Inferior parietal cortex (tissue), 1 donor: ENCODE measurements at regions not wholly inside any gene's neighbourhood (a gene's known extent, or its start where the extent isn't known, plus 50 kb on each side); places are given as distances from the start of the nearest gene placed in this dataset.
A peak's percentile ranks its signal among the peaks of the same experiment; 100 is the strongest.
"Not testable (repeated sequence)": the region's sequence is repeated elsewhere in the genome, so short reads cannot be mapped to it uniquely, and the experiment has no call there.

ENCODE experiments used
- DNase-seq: peaks from one replicate; pipeline ENCODE4 v3.0.0-alpha.2; 2016; ENCODE audit errors: extremely low spot score

DNA sequence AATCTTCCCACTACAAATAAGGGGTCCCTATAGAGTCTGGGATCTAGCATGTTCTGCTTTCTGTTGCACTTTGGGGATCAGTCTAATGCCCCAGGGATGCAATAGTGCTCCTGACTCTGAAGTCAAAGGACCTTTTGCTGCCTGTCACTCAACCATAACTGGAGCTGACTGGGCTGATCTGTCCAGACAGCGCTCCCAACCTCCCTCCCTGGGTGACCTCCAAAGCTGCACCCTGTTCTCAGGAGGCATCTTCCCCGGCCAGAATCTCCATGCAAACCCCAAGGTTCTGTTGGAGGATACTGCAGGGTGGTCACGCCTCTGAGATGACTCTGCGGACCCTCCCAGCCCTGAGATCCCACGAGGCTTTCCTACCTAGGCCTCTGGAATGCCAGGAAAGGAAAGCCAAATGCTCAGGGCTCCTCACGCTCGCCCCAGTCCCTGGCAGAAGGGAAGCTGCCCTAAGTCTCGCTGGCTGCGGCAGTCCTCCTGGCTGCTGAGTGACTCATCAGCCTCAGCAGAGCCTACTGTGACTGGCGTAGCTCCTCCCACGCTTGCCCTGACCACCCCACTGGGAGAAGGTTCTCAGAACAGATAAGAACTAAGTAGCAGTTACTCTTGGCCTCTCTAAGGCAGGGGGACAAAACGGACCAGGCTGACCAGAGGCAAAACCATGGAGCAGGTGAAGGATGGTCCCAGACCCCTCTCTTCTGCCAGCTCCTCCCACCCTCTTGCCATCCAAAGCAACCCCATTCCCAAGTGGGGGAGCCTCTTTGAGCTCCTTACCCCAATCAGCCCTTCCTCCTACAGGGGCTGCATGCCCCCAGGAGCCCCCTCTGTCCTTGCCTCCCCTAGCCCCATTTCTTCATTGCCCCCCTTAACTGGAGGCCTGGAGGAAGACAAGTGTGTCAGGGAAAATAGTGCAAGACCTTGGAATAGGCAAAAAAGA is 124.1 kb upstream of the TNRC6C start:
- peak; percentile 53 for DNase-seq

DNA sequence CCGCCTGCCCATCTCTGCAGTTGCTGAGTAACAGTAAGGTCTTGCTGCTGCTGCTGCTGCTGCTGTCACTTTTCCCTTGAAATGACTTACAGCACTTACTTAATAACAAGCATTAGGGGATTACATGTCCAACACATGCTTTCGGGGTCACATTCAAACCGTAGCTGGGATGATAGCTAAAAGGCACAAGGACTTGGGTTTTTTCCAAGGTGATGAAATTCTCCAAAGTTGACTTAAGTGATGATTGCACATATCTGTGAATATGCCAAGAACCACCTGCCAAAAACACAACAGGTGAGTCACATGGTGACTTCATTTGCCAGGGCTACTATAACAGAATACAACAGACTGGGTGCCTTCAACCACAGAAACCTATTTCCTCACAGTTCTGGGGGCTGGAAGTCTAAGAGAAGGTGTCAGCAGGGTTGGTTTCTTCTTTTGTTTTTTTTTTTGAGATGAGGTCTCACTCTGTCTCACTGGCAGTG is 121.9 kb upstream of the TNRC6C start:
- DNase-seq = no peak

DNA sequence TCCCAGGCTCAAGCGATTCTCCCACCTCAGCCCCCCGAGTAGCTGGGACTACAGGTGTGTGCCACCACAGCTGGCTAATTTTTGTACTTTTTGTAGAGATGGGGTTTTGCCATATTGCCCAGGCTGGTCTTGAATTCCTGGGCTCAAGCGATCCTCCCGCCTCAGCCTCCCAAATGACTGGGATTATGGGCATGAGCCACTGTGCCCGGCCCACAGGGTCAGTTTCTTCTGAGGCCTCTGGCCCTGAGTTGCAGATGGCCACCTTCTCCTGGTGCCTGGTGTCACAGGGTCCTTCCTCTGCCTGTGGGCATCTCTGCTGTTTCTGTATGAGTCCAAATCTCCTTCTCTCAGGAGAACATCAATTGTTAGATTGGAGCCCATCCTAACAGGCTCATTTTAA is 121.4 kb upstream of the TNRC6C start:
- not testable (repeated sequence) for DNase-seq

DNA sequence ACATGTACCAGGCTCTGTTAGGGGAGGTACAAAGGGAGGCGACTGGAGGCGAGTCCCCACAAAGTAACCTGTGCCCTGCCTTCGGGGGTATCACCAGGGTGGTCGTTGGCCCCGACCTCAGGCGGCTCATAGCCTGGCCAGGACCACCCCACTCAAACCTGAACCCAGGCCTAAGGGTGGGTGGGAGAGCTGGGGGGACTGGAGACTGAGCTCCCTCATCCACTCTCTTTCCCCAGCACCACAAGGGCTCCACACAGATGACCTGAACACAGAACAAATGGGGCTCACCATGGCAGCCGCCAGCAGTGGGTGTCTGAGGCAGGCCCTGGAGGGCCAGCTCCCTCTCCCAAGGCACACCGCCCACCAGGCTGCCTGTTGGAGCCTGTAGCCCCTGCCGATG is 120.6 kb upstream of the TNRC6C start:
- no peak for DNase-seq

GRCh38 chr17:77838748-77839697 is 119.5 kb upstream of the TNRC6C start:
- no peak for DNase-seq

DNA sequence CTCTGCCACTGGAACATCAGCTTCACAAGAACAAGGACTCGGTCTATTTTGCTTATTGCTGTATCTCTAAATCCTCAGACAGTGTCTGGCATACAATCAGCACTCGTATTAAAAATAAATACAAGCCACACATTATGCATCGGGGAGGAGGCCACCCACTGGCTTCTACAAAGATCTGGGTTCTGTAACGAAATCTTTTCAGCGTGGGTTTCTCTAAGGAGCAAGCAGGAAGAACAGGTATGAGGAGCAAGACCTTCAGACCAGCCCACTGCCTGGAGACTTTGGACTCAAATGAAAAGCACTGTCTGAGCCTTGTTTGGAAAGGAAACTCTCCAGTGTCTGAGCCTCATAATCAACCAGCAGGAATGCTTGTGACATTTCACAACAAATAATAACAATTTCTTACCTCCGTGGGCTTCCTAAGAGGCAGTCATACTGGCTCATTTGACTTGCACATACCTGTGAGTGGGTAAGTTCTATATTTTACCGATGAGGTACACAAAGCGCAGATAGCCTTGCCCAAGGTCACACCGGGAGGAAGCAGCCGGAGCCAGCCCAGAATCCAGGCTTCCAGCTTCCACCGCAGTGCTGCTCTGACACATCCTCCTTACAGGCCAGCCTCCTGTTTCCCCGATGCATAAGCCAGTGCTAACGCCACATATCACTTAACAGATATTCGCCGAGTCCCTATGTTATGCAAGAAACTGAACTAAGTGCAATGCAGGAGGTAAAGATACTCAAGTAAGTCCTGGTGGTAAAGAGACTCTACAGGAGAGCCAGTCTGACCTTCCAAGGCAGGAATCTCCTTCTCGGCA is 118.6 kb upstream of the TNRC6C start:
- DNase-seq = no peak

DNA sequence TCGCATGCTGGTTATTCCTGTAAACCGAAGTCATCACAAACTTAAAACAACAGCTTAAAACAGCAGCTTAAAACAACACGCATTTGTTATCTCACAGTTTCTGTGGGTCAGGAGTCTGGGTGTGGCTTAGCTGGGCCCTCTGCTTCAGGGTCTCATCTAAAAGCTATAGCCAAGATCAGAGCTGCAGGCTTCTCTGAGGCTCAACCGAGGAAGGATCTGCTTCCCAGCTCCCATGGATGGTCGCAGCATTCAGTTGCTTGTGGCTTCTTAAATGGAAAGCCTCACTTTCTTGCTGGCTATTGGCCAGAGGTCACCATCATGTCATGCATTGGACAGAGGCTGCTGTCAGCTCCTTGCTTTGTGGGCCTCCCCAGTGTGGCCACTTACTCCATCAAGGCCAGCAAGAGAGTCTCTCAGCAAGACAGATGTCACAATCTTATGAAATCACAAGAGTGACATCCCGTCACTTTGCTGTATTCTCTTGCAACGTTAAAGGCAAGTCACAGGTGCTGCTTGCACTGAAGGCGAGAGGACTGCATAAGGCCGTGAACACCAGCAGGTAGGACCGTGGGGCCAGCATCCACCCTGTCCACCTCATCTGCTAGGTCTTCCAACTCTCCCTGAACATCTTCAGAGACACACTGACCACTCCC is 117.9 kb upstream of the TNRC6C start:
- no peak for DNase-seq

DNA sequence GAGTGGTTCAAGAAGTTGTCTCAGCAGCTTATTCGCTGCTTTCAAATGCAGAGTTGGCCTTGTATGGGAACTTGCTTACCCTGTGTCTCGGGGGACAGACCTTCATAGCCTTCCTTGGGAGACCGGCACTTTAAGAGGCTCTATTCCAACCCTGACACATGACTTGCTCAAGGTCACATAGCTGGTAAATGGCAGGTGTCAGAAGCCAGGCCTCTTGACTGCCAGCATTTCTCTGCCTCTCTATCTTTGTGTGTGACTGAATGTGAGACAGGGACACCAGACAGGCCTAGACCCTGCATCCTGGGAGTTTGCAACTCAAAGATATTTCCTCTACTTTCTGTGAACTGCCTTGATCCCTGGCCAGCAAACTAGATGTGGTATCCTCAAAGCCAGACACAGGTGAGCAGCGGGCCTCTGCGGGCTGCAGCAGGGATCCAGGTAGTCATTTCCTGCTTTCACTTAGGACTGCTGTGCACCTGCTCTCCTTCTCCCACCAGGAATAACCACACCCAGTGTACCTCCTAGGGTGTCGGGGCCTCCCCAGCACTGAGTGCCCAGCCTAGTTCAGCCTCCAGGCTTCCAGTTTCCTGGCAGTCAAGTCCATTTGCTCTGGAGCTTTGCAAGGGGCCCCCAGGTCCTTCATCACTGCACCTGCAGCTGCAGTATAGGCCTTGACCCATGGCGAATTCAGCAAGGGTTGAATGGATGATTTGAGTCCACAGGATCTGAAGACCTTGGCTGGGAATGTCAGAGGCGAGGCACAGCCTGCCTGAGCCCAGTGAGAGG is 116.6 kb upstream of the TNRC6C start:
- no peak for DNase-seq

GRCh38 chr17:77842528-77843147 is 115.9 kb upstream of the TNRC6C start:
- DNase-seq = no peak

GRCh38 chr17:77843255-77843895 is 115.1 kb upstream of the TNRC6C start:
- DNase-seq = not testable (repeated sequence)

DNA sequence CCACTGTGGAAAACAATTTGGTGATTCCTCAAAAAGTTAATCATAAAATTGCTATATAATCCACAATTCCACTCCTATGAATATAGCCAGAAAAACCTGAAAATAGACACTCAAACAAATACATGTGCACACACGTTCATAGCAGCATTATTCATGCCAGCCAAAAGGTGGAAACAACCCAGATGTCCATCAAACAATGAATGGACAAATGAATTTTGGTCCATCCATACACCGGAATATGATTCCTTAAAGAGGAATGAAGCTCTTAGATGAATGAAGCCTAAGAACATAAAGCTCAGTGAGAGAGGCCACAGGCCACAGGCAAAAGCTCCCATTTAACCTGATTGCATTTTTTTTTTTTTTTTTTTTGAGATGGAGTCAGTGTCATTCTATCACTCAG is 114.6 kb upstream of the TNRC6C start:
- DNase-seq = no peak

GRCh38 chr17:77844681-77845080 is 113.8 kb upstream of the TNRC6C start:
- no peak for DNase-seq

- DNase-seq = no peak
Observed at GRCh38 chr17:77845541-77846225, 112.8 kb upstream of the TNRC6C start.

DNA sequence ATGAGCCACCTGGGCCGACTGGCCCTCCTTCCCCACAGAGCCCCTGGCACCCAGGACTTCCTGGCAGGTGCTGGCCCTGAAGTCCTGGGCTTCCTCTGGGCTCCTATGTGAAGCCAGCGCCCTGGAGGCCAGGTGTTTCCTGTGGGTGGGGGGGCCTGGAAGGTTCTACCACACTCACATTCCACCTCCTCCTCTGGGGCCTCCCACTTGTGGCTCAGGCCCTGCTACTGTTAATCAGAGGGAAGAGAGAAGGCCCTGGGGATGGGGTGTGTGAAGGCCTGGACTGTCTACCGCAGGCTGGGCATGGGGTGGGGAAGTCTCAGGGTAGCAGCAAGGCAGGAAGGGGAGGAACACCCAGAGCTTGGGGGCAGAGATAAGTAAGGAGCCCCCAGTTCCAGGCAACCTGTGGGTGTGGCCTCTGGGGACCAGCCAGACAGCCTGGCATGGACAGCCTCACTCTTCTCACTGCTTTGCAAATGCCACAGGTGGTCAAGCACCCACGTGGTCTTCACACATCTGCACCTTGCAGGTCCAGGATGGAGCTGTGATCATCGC is 111.9 kb upstream of the TNRC6C start:
- no peak for DNase-seq

DNA sequence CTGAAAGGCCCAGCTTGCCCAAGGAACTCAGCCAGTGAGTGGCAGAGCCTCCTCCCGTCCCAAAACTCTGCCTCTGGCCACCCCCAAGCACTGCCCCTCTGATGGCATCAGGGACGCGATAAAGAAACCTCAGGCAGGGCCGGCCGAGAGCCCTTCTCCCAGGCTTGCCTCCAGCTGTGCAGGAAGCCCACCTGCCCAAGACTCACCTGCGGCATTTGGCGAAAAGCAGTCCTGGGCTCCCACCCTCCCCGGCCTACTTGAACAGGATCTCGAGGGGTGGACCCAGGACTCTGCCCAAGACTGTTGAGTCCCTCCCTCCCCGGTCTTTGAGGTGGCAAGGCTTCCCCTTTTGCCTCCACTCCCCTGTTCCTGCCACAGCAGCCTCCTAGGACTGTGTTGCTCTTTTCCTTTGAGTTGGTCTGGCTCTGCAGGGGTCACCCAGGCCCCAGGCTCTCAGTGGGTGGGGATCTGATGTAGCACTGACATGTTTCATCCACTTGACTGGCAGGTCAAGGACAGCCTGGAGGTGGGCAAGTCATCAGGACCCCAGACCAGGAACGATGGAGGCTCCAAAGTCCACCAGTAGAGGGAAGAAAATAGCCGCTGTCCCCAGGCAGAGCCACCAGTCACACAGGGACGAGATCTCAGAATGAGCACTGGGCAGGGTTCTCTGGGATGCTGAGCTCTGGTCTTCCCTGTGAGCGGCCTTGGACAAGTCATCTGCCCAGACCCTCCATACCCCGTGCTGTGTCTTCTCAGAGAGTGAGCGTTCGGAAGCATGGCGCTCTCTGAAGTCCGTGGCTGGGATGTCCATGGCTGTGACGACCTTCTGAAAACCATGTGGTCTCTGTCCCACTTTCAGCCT is 111.0 kb upstream of the TNRC6C start:
- DNase-seq = no peak

- no peak for DNase-seq
Observed at GRCh38 chr17:77848257-77848656, 110.2 kb upstream of the TNRC6C start.

GRCh38 chr17:77849239-77849638 is 109.3 kb upstream of the TNRC6C start:
- DNase-seq = no peak
